ENCODE measurements at regions not wholly inside any gene's neighbourhood (a gene's known extent, or its start where the extent isn't known, plus 50 kb on each side); places are given as distances from the start of the nearest gene placed in this dataset.

GRCh38 chr13:50678464-50679162 is 164.9 kb downstream of the DLEU7 start:
- TF ChIP-seq CTCF (IDR thresholded peaks at IDR 0.05; ENCODE audit: low read depth, low read length, missing control alignments), result no peak
- no peak for DNase-seq (ENCODE audit: low read depth)
- H3K4me3 ChIP-seq (ENCODE audit: low read depth, low read length), result no peak overlapping the region

- DNase-seq (ENCODE audit: low read depth), result no peak
- no peak overlapping the region for H3K4me3 ChIP-seq (ENCODE audit: low read depth, low read length)
- no peak for TF ChIP-seq CTCF (IDR thresholded peaks at IDR 0.05; ENCODE audit: low read depth, low read length, missing control alignments)
Measured at GRCh38 chr13:50679321-50679720, 164.2 kb downstream of the DLEU7 start.

- TF ChIP-seq CTCF (IDR thresholded peaks at IDR 0.05; ENCODE audit: low read depth, low read length, missing control alignments), result no peak
- no peak for DNase-seq (ENCODE audit: low read depth)
Measured at GRCh38 chr13:50682002-50682401, 161.5 kb downstream of the DLEU7 start.

GRCh38 chr13:50682966-50683365 is 160.5 kb downstream of the DLEU7 start:
- H3K4me3 ChIP-seq (ENCODE audit: low read depth, low read length), result no peak overlapping the region
- no peak for DNase-seq (ENCODE audit: low read depth)
- TF ChIP-seq CTCF (IDR thresholded peaks at IDR 0.05; ENCODE audit: low read depth, low read length, missing control alignments), result no peak

More at GRCh38 chr13:50682002-50682401, 161.5 kb downstream of the DLEU7 start:
- no peak overlapping the region for H3K4me3 ChIP-seq (ENCODE audit: low read depth, low read length)

- no peak for TF ChIP-seq CTCF (IDR thresholded peaks at IDR 0.05; ENCODE audit: low read depth, low read length, missing control alignments)
- H3K4me3 ChIP-seq (ENCODE audit: low read depth, low read length), result no peak overlapping the region
- DNase-seq (ENCODE audit: low read depth), result no peak
Measured at GRCh38 chr13:50684366-50684765, 159.1 kb downstream of the DLEU7 start.

GRCh38 chr13:50685491-50685890 is 158.0 kb downstream of the DLEU7 start:
- DNase-seq (ENCODE audit: low read depth), result no peak
- no peak for TF ChIP-seq CTCF (IDR thresholded peaks at IDR 0.05; ENCODE audit: low read depth, low read length, missing control alignments)
- no peak overlapping the region for H3K4me3 ChIP-seq (ENCODE audit: low read depth, low read length)

GRCh38 chr13:50685956-50686355 is 157.5 kb downstream of the DLEU7 start:
- TF ChIP-seq CTCF (IDR thresholded peaks at IDR 0.05; ENCODE audit: low read depth, low read length, missing control alignments), result no peak
- H3K4me3 ChIP-seq (ENCODE audit: low read depth, low read length), result no peak overlapping the region
- no peak for DNase-seq (ENCODE audit: low read depth)

Measured in GM12864 (cell line).